Keratinocyte (primary cell): ENCODE measurements at regions not wholly inside any gene's neighbourhood (a gene's known extent, or its start where the extent isn't known, plus 50 kb on each side); places are given as distances from the start of the nearest gene placed in this dataset.

Experiments used
- DNase-seq: peaks from one replicate; pipeline ENCODE4 v3.0.0-alpha.2; 2011; ENCODE audit warnings: low read depth, missing footprints, low spot score
- FAIRE-seq: peaks from 2 replicates; lab custom pipeline; 2011; peaks lifted over from hg19 to GRCh38; lab: Jason Lieb, UNC
- H2AFZ ChIP-seq: 2 replicates; pipeline ENCODE4 v1.6.0; 2012; ENCODE audit warnings: low read length, control low read depth, inconsistent platforms; ENCODE audit not compliant: control insufficient read depth
- H3K27ac ChIP-seq: 2 replicates; pipeline ENCODE4 v1.5.1; 2011; ENCODE audit warnings: low read length; ENCODE audit not compliant: control insufficient read depth, insufficient read depth
- H3K27me3 ChIP-seq: 3 replicates; pipeline ENCODE4 v1.6.0; 2011; ENCODE audit warnings: low read length; ENCODE audit not compliant: control insufficient read depth, insufficient read depth; ENCODE audit errors: extremely low read depth
- H3K36me3 ChIP-seq, 2 experiments: 2 replicates in 1 of 2; 3 replicates in 1 of 2; pipeline ENCODE4 v1.5.1; 2011; ENCODE audit warnings: low read length in 2 of 2, mild to moderate bottlenecking in 1 of 2; ENCODE audit not compliant: control insufficient read depth in 2 of 2, insufficient read depth in 2 of 2; ENCODE audit errors: extremely low read depth in 1 of 2
- H3K4me1 ChIP-seq: 3 replicates; pipeline ENCODE4 v1.5.1; 2011; ENCODE audit warnings: low read length; ENCODE audit not compliant: control insufficient read depth, insufficient read depth; ENCODE audit errors: extremely low read depth
- H3K4me2 ChIP-seq: 3 replicates; pipeline ENCODE4 v1.6.0; 2011; ENCODE audit warnings: low read depth, low read length; ENCODE audit not compliant: control insufficient read depth, insufficient read depth; ENCODE audit errors: extremely low read depth
- H3K4me3 ChIP-seq, 3 experiments: fragments of 200-600 bp in 1 of 3; sonication (generic) in 1 of 3; 2 replicates in 2 of 3; 3 replicates in 1 of 3; pipeline ENCODE4 v1.5.1; 2011 to 2016; ENCODE audit warnings: low read length in 3 of 3, mild to moderate bottlenecking in 3 of 3, control low read depth in 2 of 3, inconsistent platforms in 1 of 3, low read depth in 1 of 3, mixed read lengths in 1 of 3, mixed run types in 1 of 3, moderate library complexity in 1 of 3; ENCODE audit not compliant: control insufficient read depth in 2 of 3, insufficient read depth in 2 of 3; ENCODE audit errors: extremely low read depth in 1 of 3
- H3K79me2 ChIP-seq: 2 replicates; pipeline ENCODE4 v1.6.0; 2012; ENCODE audit warnings: low read length; ENCODE audit not compliant: control insufficient read depth, insufficient read depth
- H3K9ac ChIP-seq: 3 replicates; pipeline ENCODE4 v1.6.0; 2011; ENCODE audit warnings: low read length; ENCODE audit not compliant: control insufficient read depth, insufficient read depth; ENCODE audit errors: extremely low read depth
- H3K9me1 ChIP-seq: 3 replicates; pipeline ENCODE4 v1.6.0; 2011; ENCODE audit warnings: low read length; ENCODE audit not compliant: control insufficient read depth, insufficient read depth; ENCODE audit errors: extremely low read depth
- H3K9me3 ChIP-seq: 2 replicates; pipeline ENCODE4 v1.5.1; 2012; ENCODE audit warnings: low read depth, low read length; ENCODE audit not compliant: control insufficient read depth
- H4K20me1 ChIP-seq: 3 replicates; pipeline ENCODE4 v1.6.0; 2011; ENCODE audit warnings: low read length; ENCODE audit not compliant: control insufficient read depth, insufficient read depth; ENCODE audit errors: extremely low read depth
- EZH2 ChIP-seq: IDR thresholded peaks from one replicate; pipeline ENCODE4 v1.6.1; 2012; ENCODE audit warnings: inconsistent platforms, mild to moderate bottlenecking, low read length, moderate library complexity
- dilution Hi-C: fragments of 300-500 bp; cut with MboI; formaldehyde crosslinking; loops from one replicate; pipeline ENCODE4 v1.7.0; 2020; ENCODE audit warnings: low sequenced_read_pairs; ENCODE audit not compliant: extremely low pct_ligation_motif_present
- TF ChIP-seq, protein P1 (sequence below), 3 experiments: IDR thresholded peaks in 1 of 3; conservative IDR thresholded peaks in 1 of 3; optimal IDR thresholded peaks in 1 of 3; 2 replicates in 2 of 3; 3 replicates in 1 of 3; pipeline versions ENCODE3 to v1.5.1; 2011; ENCODE audit warnings: low read length in 3 of 3, mild to moderate bottlenecking in 3 of 3, moderate library complexity in 2 of 3, control low read depth in 1 of 3, inconsistent platforms in 1 of 3; ENCODE audit not compliant: insufficient read depth in 2 of 3; ENCODE audit errors: extremely low read depth in 1 of 3

- Histone ChIP-seq H3K4me3 (no peak overlapping the region), H3K4me2 (no peak overlapping the region), H4K20me1 (no peaks in the 10 kb centered on the region), H3K4me1 (no peaks in the 10 kb centered on the region), H3K9ac (no peak overlapping the region), H3K9me3 (no peaks in the 10 kb centered on the region), H3K79me2 (no peaks in the 10 kb centered on the region), H3K27ac (no peak overlapping the region), H3K9me1 (no peaks in the 10 kb centered on the region), H2AFZ (no peak overlapping the region), H3K36me3 (no peaks in the 10 kb centered on the region), H3K27me3 (no peaks in the 10 kb centered on the region)
- no peak for FAIRE-seq
- no peak for TF ChIP-seq EZH2
- TF ChIP-seq, protein P1, sequence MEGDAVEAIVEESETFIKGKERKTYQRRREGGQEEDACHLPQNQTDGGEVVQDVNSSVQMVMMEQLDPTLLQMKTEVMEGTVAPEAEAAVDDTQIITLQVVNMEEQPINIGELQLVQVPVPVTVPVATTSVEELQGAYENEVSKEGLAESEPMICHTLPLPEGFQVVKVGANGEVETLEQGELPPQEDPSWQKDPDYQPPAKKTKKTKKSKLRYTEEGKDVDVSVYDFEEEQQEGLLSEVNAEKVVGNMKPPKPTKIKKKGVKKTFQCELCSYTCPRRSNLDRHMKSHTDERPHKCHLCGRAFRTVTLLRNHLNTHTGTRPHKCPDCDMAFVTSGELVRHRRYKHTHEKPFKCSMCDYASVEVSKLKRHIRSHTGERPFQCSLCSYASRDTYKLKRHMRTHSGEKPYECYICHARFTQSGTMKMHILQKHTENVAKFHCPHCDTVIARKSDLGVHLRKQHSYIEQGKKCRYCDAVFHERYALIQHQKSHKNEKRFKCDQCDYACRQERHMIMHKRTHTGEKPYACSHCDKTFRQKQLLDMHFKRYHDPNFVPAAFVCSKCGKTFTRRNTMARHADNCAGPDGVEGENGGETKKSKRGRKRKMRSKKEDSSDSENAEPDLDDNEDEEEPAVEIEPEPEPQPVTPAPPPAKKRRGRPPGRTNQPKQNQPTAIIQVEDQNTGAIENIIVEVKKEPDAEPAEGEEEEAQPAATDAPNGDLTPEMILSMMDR (optimal IDR thresholded peaks at IDR 0.05 in 1 of 3, IDR thresholded peaks at IDR 0.05 in 1 of 3, conservative IDR thresholded peaks at IDR 0.05 in 1 of 3; ENCODE audit: extremely low read depth in 1 of 3, insufficient read depth in 2 of 3, low read length in 3 of 3) = no peak
- no peak for DNase-seq
- dilution Hi-C loops = no loop called here
Observed at GRCh38 chr13:85288698-85289097, 510.5 kb downstream of the SLITRK6 start.

GRCh38 chr13:85287528-85287927 lies 511.7 kb downstream of the SLITRK6 start:
- H2AFZ ChIP-seq = peak overlapping the region; percentile 16
- dilution Hi-C loops = no loop called here
- no peak for DNase-seq
- H3K27ac ChIP-seq = no peak overlapping the region
- H3K4me3 ChIP-seq = no peak overlapping the region
- no peak for FAIRE-seq
- H3K36me3 ChIP-seq = no peaks in the 10 kb centered on the region
- no peaks in the 10 kb centered on the region for H4K20me1 ChIP-seq
- TF ChIP-seq, protein P1 (optimal IDR thresholded peaks at IDR 0.05 in 1 of 3, IDR thresholded peaks at IDR 0.05 in 1 of 3, conservative IDR thresholded peaks at IDR 0.05 in 1 of 3; ENCODE audit: extremely low read depth in 1 of 3, insufficient read depth in 2 of 3, low read length in 3 of 3) = no peak
- no peak for TF ChIP-seq EZH2
- H3K79me2 ChIP-seq = no peaks in the 10 kb centered on the region
- no peaks in the 10 kb centered on the region for H3K27me3 ChIP-seq
- H3K4me1 ChIP-seq = no peaks in the 10 kb centered on the region
- H3K9ac ChIP-seq = no peak overlapping the region
- no peaks in the 10 kb centered on the region for H3K9me3 ChIP-seq
- H3K9me1 ChIP-seq = no peaks in the 10 kb centered on the region
- H3K4me2 ChIP-seq = no peak overlapping the region
